Neuronal stem cell (in vitro differentiated cells): ENCODE measurements at regions not wholly inside any gene's neighbourhood (a gene's known extent, or its start where the extent isn't known, plus 50 kb on each side); places are given as distances from the start of the nearest gene placed in this dataset.

Source experiments
- DNase-seq: peaks from one replicate; pipeline ENCODE4 v3.0.0-alpha.2; 2013; ENCODE audit warnings: low spot score
- H2AFZ ChIP-seq: one replicate; pipeline ENCODE4 v1.6.1; 2013; ENCODE audit warnings: mild to moderate bottlenecking, low read length, inconsistent platforms
- H2AK5ac ChIP-seq: 2 replicates; pipeline ENCODE4 v1.6.1; 2013; ENCODE audit warnings: low read depth, mild to moderate bottlenecking, inconsistent platforms, low read length, moderate library complexity, mixed read lengths
- H2BK120ac ChIP-seq: 2 replicates; pipeline ENCODE4 v1.6.1; 2013; ENCODE audit warnings: low read depth, mild to moderate bottlenecking, inconsistent platforms, low read length, moderate library complexity, mixed read lengths
- H2BK12ac ChIP-seq: one replicate; pipeline ENCODE4 v1.6.1; 2013; ENCODE audit warnings: low read length, inconsistent platforms
- H2BK15ac ChIP-seq: 2 replicates; pipeline ENCODE4 v1.6.1; 2013; ENCODE audit warnings: mild to moderate bottlenecking, low read length, inconsistent platforms, mixed read lengths
- H2BK5ac ChIP-seq: one replicate; pipeline ENCODE4 v1.6.1; 2013; ENCODE audit warnings: inconsistent platforms, mild to moderate bottlenecking, low read length, moderate library complexity
- H3K14ac ChIP-seq: one replicate; pipeline ENCODE4 v1.6.1; 2013; ENCODE audit warnings: low read length, inconsistent platforms
- H3K18ac ChIP-seq: 2 replicates; pipeline ENCODE4 v1.6.1; 2013; ENCODE audit warnings: low read length, inconsistent platforms
- H3K23ac ChIP-seq: 2 replicates; pipeline ENCODE4 v1.6.1; 2013; ENCODE audit warnings: low read depth, mild to moderate bottlenecking, mixed read lengths, low read length, inconsistent platforms; ENCODE audit not compliant: poor library complexity
- H3K27ac ChIP-seq: replicated peaks from 3 replicates; pipeline ENCODE4 v1.5.1; 2013; ENCODE audit warnings: low read length, inconsistent platforms
- H3K27me3 ChIP-seq, 3 experiments: 2 replicates each; pipeline ENCODE4 v1.6.1; 2013; ENCODE audit warnings: low read length in 3 of 3, mild to moderate bottlenecking in 2 of 3, inconsistent platforms in 1 of 3, low read depth in 1 of 3, mixed read lengths in 1 of 3, moderate library complexity in 1 of 3; ENCODE audit not compliant: control insufficient read depth in 3 of 3, insufficient read depth in 3 of 3
- H3K36me3 ChIP-seq, 2 donors: replicated peaks in 1 of 2; 2 replicates each; pipeline ENCODE4 v1.6.1; 2013; ENCODE audit warnings: low read length in 2 of 2; ENCODE audit not compliant: control insufficient read depth in 2 of 2, insufficient read depth in 2 of 2
- H3K4ac ChIP-seq: 2 replicates; pipeline ENCODE4 v1.6.1; 2013; ENCODE audit warnings: inconsistent platforms, mild to moderate bottlenecking, low read length, moderate library complexity
- H3K4me1 ChIP-seq, 2 donors: 1 replicate in 1 of 2; 2 replicates in 1 of 2; pipeline ENCODE4 v1.6.1; 2013; ENCODE audit warnings: low read length in 2 of 2, low read depth in 1 of 2; ENCODE audit not compliant: control insufficient read depth in 2 of 2, insufficient read depth in 1 of 2
- H3K4me2 ChIP-seq: one replicate; pipeline ENCODE4 v1.6.1; 2013; ENCODE audit warnings: mild to moderate bottlenecking, low read length, inconsistent platforms; ENCODE audit not compliant: insufficient read depth, poor library complexity, severe bottlenecking
- H3K4me3 ChIP-seq, 2 donors: 2 replicates each; pipeline ENCODE4 v1.5.1; 2013; ENCODE audit warnings: low read length in 2 of 2, mild to moderate bottlenecking in 2 of 2, inconsistent platforms in 1 of 2, moderate library complexity in 1 of 2
- H3K79me1 ChIP-seq: one replicate; pipeline ENCODE4 v1.6.1; 2013; ENCODE audit warnings: low read depth, mild to moderate bottlenecking, inconsistent platforms, low read length, moderate library complexity
- H3K9ac ChIP-seq: one replicate; pipeline ENCODE4 v1.6.1; 2013; ENCODE audit warnings: mild to moderate bottlenecking, low read depth, low read length, inconsistent platforms; ENCODE audit not compliant: poor library complexity
- H3K9me3 ChIP-seq, 2 donors: replicated peaks in 1 of 2; 2 replicates each; pipeline versions ENCODE3 to v1.6.1; 2013; ENCODE audit warnings: low read length in 2 of 2, mild to moderate bottlenecking in 2 of 2, inconsistent platforms in 1 of 2, low read depth in 1 of 2, mixed read lengths in 1 of 2, moderate library complexity in 1 of 2; ENCODE audit not compliant: control insufficient read depth in 2 of 2, insufficient read depth in 1 of 2
- H4K8ac ChIP-seq: one replicate; pipeline ENCODE4 v1.6.1; 2013; ENCODE audit warnings: low read depth, mild to moderate bottlenecking, inconsistent platforms, low read length, moderate library complexity
- H4K91ac ChIP-seq: one replicate; pipeline ENCODE4 v1.6.1; 2013; ENCODE audit warnings: low read length, low read depth, mild to moderate bottlenecking, inconsistent platforms; ENCODE audit not compliant: poor library complexity
- WGBS, 2 donors: extraction: QIAGEN DNeasy Blood & Tissue Kit; methylation state at CpG; one replicate each; pipeline ENCODE4 v1.1.7; 2013; ENCODE audit warnings: missing lambda C conversion rate in 2 of 2, mixed read lengths in 1 of 2; ENCODE audit not compliant: insufficient read length in 2 of 2, insufficient replicate concordance in 1 of 2; ENCODE audit errors: extremely low coverage in 2 of 2; 5-methylcytosine and 5-hydroxymethylcytosine counted together

- Histone ChIP-seq H3K4ac (no peak overlapping the region), H2AFZ (no peak overlapping the region), H3K4me1 (no peaks in the 10 kb centered on the region), H3K23ac (no peak overlapping the region), H2BK120ac (no peak overlapping the region), H3K36me3 (no peaks in the 10 kb centered on the region), H2BK15ac (no peak overlapping the region), H4K91ac (no peak overlapping the region), H2AK5ac (no peak overlapping the region), H2BK5ac (no peak overlapping the region), H4K8ac (no peak overlapping the region), H3K4me3 (no peak overlapping the region), H3K27ac (no peak overlapping the region), H3K4me2 (no peak overlapping the region), H3K79me1 (no peaks in the 10 kb centered on the region), H3K18ac (no peak overlapping the region), H2BK12ac (no peak overlapping the region), H3K9ac (no peak overlapping the region), H3K14ac (no peak overlapping the region), H3K27me3 (no peaks in the 10 kb centered on the region), H3K9me3 (no peaks in the 10 kb centered on the region)
- no peak for DNase-seq
- no CpG with 5 or more reads among the region's 2 CpGs for WGBS, 2 donors
Measured at GRCh38 chr4:176981551-176981950, 188.8 kb upstream of the VEGFC start.

GRCh38 chr4:176988226-176988625, 195.5 kb upstream of the VEGFC start:
- no peak overlapping the region for H2BK5ac ChIP-seq
- no peak overlapping the region for H4K91ac ChIP-seq
- H2BK12ac ChIP-seq, result no peak overlapping the region
- H3K79me1 ChIP-seq, result no peaks in the 10 kb centered on the region
- H3K9ac ChIP-seq, result no peak overlapping the region
- H3K36me3 ChIP-seq, result no peaks in the 10 kb centered on the region
- H3K4me2 ChIP-seq, result no peak overlapping the region
- H3K4me3 ChIP-seq, result no peak overlapping the region
- H4K8ac ChIP-seq, result no peak overlapping the region
- H2BK15ac ChIP-seq, result no peak overlapping the region
- DNase-seq, result no peak
- no peak overlapping the region for H3K23ac ChIP-seq
- no peak overlapping the region for H2AFZ ChIP-seq
- no peak overlapping the region for H3K4ac ChIP-seq
- no peak overlapping the region for H3K14ac ChIP-seq
- WGBS, 2 donors, result no CpG with 5 or more reads among the region's 1 CpG
- H2AK5ac ChIP-seq, result no peak overlapping the region
- H3K18ac ChIP-seq, result no peak overlapping the region
- H3K9me3 ChIP-seq, result no peaks in the 10 kb centered on the region
- H2BK120ac ChIP-seq, result no peak overlapping the region
- no peaks in the 10 kb centered on the region for H3K27me3 ChIP-seq
- H3K27ac ChIP-seq, result no peak overlapping the region
- no peaks in the 10 kb centered on the region for H3K4me1 ChIP-seq

DNA sequence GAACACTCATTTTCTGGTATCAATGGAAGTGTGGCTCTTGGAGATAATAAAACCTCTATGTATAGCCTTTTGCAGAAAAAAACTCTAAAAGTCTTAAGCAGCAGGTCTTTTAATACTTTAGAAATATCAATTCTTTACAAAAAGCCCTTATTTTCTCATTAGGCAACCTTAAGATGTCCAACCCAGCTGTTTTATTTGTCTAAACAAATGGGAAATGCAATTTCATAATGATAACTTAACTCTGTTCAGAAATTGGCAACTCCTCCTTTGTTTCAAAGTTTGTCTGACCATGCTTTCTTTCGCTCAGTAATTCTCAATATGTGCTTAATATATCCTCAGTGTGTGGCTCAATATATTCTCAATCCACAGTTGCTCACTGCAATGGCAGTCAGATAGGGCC, 196.5 kb upstream of the VEGFC start:
- Histone ChIP-seq H3K79me1 (no peaks in the 10 kb centered on the region), H3K4ac (no peak overlapping the region), H2BK120ac (no peak overlapping the region), H3K23ac (no peak overlapping the region), H3K9ac (no peak overlapping the region), H4K8ac (no peak overlapping the region), H2BK12ac (no peak overlapping the region), H2AFZ (no peak overlapping the region), H3K4me3 (no peak overlapping the region), H3K27me3 (no peaks in the 10 kb centered on the region), H3K18ac (no peak overlapping the region), H4K91ac (no peak overlapping the region), H2BK5ac (no peak overlapping the region), H3K4me1 (no peaks in the 10 kb centered on the region), H3K36me3 (no peaks in the 10 kb centered on the region), H2BK15ac (no peak overlapping the region), H3K4me2 (no peak overlapping the region), H3K27ac (no peak overlapping the region), H2AK5ac (no peak overlapping the region), H3K14ac (no peak overlapping the region), H3K9me3 (no peaks in the 10 kb centered on the region)
- no CpG with 5 or more reads among the region's 1 CpG for WGBS, 2 donors
- no peak for DNase-seq

DNA sequence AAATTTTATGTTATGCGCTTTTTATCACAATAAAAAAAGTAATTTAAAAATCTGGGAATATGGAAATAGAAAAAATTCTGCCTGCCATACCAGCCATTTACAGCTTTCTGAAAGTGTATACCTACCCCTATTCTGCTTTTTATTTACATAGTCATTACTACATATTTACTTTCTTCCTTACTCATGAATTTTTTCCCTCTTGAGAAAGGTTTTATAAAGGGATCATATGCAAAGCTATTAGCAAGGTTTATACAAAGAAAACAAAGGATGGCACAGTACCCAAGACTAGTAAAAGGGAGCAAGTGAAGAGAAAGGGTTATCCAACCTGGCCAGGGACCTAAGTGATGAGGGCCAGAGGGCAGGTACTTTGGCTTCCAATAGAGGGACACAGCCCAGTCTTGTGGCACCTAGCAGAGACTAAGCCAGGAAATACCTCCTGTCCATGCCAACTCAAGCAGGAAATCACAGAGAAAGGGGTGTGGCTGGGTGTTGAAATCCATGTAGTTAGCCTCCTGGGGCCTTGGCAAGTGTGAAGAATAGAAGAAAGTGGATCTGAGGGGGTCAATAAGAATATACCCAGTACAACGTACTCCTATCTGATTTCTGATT, 207.3 kb upstream of the VEGFC start:
- no peaks in the 10 kb centered on the region for H3K36me3 ChIP-seq
- H3K27me3 ChIP-seq, result no peaks in the 10 kb centered on the region
- no peaks in the 10 kb centered on the region for H3K79me1 ChIP-seq
- no peak overlapping the region for H2AK5ac ChIP-seq
- no peaks in the 10 kb centered on the region for H3K9me3 ChIP-seq
- no peak overlapping the region for H3K18ac ChIP-seq
- no peak overlapping the region for H4K8ac ChIP-seq
- no peak overlapping the region for H2AFZ ChIP-seq
- no peak overlapping the region for H3K4me2 ChIP-seq
- no peak overlapping the region for H2BK12ac ChIP-seq
- H4K91ac ChIP-seq, result no peak overlapping the region
- no peak overlapping the region for H3K23ac ChIP-seq
- H3K4me1 ChIP-seq, result no peaks in the 10 kb centered on the region
- no peak overlapping the region for H3K9ac ChIP-seq
- H2BK15ac ChIP-seq, result no peak overlapping the region
- H3K4ac ChIP-seq, result no peak overlapping the region
- no CpG with 5 or more reads among the region's 2 CpGs for WGBS, 2 donors
- no peak overlapping the region for H2BK5ac ChIP-seq
- DNase-seq, result no peak
- H3K27ac ChIP-seq, result no peak overlapping the region
- H2BK120ac ChIP-seq, result no peak overlapping the region
- no peak overlapping the region for H3K14ac ChIP-seq
- no peak overlapping the region for H3K4me3 ChIP-seq
